Glutamatergic neuron (in vitro differentiated cells): ENCODE measurements at regions not wholly inside any gene's neighbourhood (a gene's known extent, or its start where the extent isn't known, plus 50 kb on each side); places are given as distances from the start of the nearest gene placed in this dataset.

ENCODE experiments used
- DNase-seq: peaks from one replicate; pipeline ENCODE4 v3.0.0; 2022
- H3K27ac Mint-ChIP-seq: one replicate; pipeline ENCODE4 v1.8.0; 2020; ENCODE audit warnings: mild to moderate bottlenecking, mixed read lengths, inconsistent platforms; ENCODE audit not compliant: unreplicated experiment
- H3K27me3 Mint-ChIP-seq: one replicate; pipeline ENCODE4 v1.8.0; 2020; ENCODE audit warnings: mild to moderate bottlenecking, moderate library complexity, mixed read lengths, inconsistent platforms; ENCODE audit not compliant: unreplicated experiment
- H3K36me3 Mint-ChIP-seq: one replicate; pipeline ENCODE4 v1.8.0; 2020; ENCODE audit warnings: mild to moderate bottlenecking, mixed read lengths, inconsistent platforms; ENCODE audit not compliant: unreplicated experiment
- H3K4me1 Mint-ChIP-seq: one replicate; pipeline ENCODE4 v1.8.0; 2020; ENCODE audit warnings: mild to moderate bottlenecking, low read depth, mixed read lengths, inconsistent platforms; ENCODE audit not compliant: unreplicated experiment
- H3K4me3 Mint-ChIP-seq: one replicate; pipeline ENCODE4 v1.8.0; 2020; ENCODE audit warnings: mild to moderate bottlenecking, mixed read lengths, inconsistent platforms; ENCODE audit not compliant: unreplicated experiment
- H3K9me3 Mint-ChIP-seq: one replicate; pipeline ENCODE4 v1.8.0; 2020; ENCODE audit warnings: mild to moderate bottlenecking, moderate library complexity, mixed read lengths, inconsistent platforms; ENCODE audit not compliant: unreplicated experiment
- CTCF ChIP-seq: fragments of 200-600 bp; sonication (generic); IDR thresholded peaks from one replicate; pipeline ENCODE4 v1.5.0; 2021; ENCODE audit not compliant: partially characterized antibody, unreplicated experiment

DNA sequence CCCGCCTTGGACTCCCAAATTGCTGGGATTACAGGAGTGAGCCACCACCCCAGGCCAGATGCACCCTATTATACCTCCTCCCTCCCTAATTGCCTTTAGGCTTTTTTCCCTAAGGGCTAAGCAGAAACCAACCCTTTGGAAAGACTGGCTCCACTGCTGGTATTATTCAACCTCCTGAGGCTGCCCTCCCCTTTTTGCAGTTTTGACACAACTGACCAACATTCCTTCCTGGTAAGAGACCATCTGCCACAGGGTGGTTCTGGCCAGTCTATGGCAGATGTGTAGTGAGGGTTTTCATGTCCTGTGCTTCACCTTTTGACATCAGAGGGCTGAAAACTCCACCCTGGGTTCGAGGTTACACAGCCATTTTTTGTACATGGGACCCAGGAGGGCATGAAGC is 1785.3 kb upstream of the CELF4 start:
- peaks cover 24% of the 10 kb centered on the region for H3K4me1 Mint-ChIP-seq
- no peaks in the 10 kb centered on the region for H3K27me3 Mint-ChIP-seq
- peak overlapping the region; percentile 64 for H3K27ac Mint-ChIP-seq
- H3K4me3 Mint-ChIP-seq, result peak overlapping the region; percentile 6
- DNase-seq, result peak; percentile 32
- TF ChIP-seq CTCF, result no peak
- H3K9me3 Mint-ChIP-seq, result peaks cover 9% of the 10 kb centered on the region
- H3K36me3 Mint-ChIP-seq, result no peaks in the 10 kb centered on the region

DNA sequence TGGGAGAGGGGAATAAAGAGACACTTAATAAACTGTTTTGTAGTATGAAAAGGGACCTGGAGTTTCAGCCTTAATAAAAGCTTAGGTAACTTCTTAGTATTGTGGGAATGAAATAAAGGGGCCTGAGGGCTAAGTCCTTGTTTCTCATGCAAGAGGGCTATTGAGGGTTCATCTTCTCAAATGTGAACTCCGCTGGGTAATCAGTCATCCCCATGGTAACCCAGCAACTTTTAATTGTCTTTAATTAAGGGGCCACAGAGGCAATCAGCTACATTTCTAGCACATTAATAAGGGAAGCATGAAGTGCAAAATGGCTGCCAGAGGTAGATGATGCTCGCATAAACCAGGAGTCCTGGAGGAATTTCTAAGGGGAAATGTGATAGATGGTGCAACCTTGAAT is 1784.2 kb upstream of the CELF4 start:
- no peak overlapping the region for H3K4me3 Mint-ChIP-seq
- no peak overlapping the region for H3K27ac Mint-ChIP-seq
- no peaks in the 10 kb centered on the region for H3K27me3 Mint-ChIP-seq
- DNase-seq, result no peak
- H3K9me3 Mint-ChIP-seq, result peaks cover 11% of the 10 kb centered on the region
- no peaks in the 10 kb centered on the region for H3K36me3 Mint-ChIP-seq
- no peak for TF ChIP-seq CTCF
- peaks cover 24% of the 10 kb centered on the region for H3K4me1 Mint-ChIP-seq

DNA sequence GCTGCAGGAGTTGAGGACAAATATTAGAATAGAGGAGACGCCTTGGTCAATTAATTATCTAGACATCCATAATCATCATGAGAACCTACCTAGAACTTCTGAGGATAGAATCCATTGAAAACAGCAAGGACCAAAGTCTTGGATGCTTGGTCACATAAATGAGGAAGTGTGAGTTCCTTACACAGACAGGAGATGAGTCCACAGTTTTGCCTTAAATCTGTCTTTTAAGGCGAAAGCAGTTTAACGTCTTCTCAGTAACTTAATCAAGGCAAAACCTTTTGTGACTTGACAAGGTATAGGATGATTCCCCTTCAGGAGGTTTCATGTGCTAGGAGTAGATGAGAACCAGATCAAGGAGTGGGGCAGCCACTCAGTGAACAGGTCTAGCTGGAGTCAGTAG is 1783.2 kb upstream of the CELF4 start:
- Mint-ChIP-seq H3K27ac (no peak overlapping the region), H3K9me3 (peaks cover 11% of the 10 kb centered on the region), H3K4me1 (peaks cover 24% of the 10 kb centered on the region), H3K36me3 (no peaks in the 10 kb centered on the region), H3K27me3 (no peaks in the 10 kb centered on the region), H3K4me3 (no peak overlapping the region)
- DNase-seq, result no peak
- no peak for TF ChIP-seq CTCF

GRCh38 chr18:39347701-39348100 is 1782.1 kb upstream of the CELF4 start:
- H3K27me3 Mint-ChIP-seq, result no peaks in the 10 kb centered on the region
- no peaks in the 10 kb centered on the region for H3K36me3 Mint-ChIP-seq
- H3K9me3 Mint-ChIP-seq, result peaks cover 11% of the 10 kb centered on the region
- H3K4me3 Mint-ChIP-seq, result no peak overlapping the region
- H3K27ac Mint-ChIP-seq, result no peak overlapping the region
- H3K4me1 Mint-ChIP-seq, result peaks cover 23% of the 10 kb centered on the region
- no peak for TF ChIP-seq CTCF
- DNase-seq, result no peak

GRCh38 chr18:39346916-39347315 is 1781.3 kb upstream of the CELF4 start:
- peaks cover 19% of the 10 kb centered on the region for H3K4me1 Mint-ChIP-seq
- no peak overlapping the region for H3K4me3 Mint-ChIP-seq
- H3K36me3 Mint-ChIP-seq, result no peaks in the 10 kb centered on the region
- peaks cover 10% of the 10 kb centered on the region for H3K9me3 Mint-ChIP-seq
- H3K27me3 Mint-ChIP-seq, result no peaks in the 10 kb centered on the region
- no peak overlapping the region for H3K27ac Mint-ChIP-seq
- DNase-seq, result no peak
- TF ChIP-seq CTCF, result no peak
